Sigmoid colon (tissue), 4 donors: ENCODE measurements at regions not wholly inside any gene's neighbourhood (a gene's known extent, or its start where the extent isn't known, plus 50 kb on each side); places are given as distances from the start of the nearest gene placed in this dataset.

Experiments used
- CTCF ChIP-seq, 4 experiments: fragments of 450-650 bp in 3 of 4; fragments of 200-600 bp in 1 of 4; IDR thresholded peaks; one replicate each; pipeline ENCODE4 v1.5.1; 2016 to 2019; ENCODE audit warnings: antibody characterized with exemption in 4 of 4, mild to moderate bottlenecking in 3 of 4, moderate library complexity in 2 of 4
- POLR2A ChIP-seq, 2 donors: fragments of 450-650 bp; IDR thresholded peaks; one replicate each; pipeline ENCODE4 v1.6.1; 2016; ENCODE audit warnings: antibody characterized with exemption in 2 of 2, mild to moderate bottlenecking in 2 of 2, moderate library complexity in 2 of 2
- POLR2AphosphoS5 ChIP-seq, 4 donors: sonication (generic); formaldehyde crosslinking; IDR thresholded peaks; one replicate each; pipeline ENCODE4 v1.6.1; 2017; ENCODE audit warnings: antibody characterized with exemption in 4 of 4

- TF ChIP-seq CTCF (IDR thresholded peaks at IDR 0.05) (no peak), POLR2A (IDR thresholded peaks at IDR 0.05) (no peak), POLR2AphosphoS5 (IDR thresholded peaks at IDR 0.05) (no peak)
Observed at GRCh38 chr3:43180694-43181093, 74.8 kb upstream of the POMGNT2 start.
